NCI-H2227 (cell line): ENCODE measurements at regions not wholly inside any gene's neighbourhood (a gene's known extent, or its start where the extent isn't known, plus 50 kb on each side); places are given as distances from the start of the nearest gene placed in this dataset.
"Not testable (repeated sequence)": the region's sequence is repeated elsewhere in the genome, so short reads cannot be mapped to it uniquely, and the experiment has no call there.

Experiments used
- DNase-seq: peaks from one replicate; lab custom pipeline; 2025; ENCODE audit not compliant: unreplicated experiment; lab: John Stamatoyannopoulos, UW

GRCh38 chr6:103699769-103700168, 1160.0 kb downstream of the HACE1 start:
- no peak for DNase-seq

- DNase-seq = no peak
Measured at GRCh38 chr6:103687430-103687829, 1172.3 kb downstream of the HACE1 start.

- DNase-seq = no peak
Measured at GRCh38 chr6:103680116-103680515, 1179.6 kb downstream of the HACE1 start.

- no peak for DNase-seq
Measured at GRCh38 chr6:103677290-103677689, 1182.4 kb downstream of the HACE1 start.

GRCh38 chr6:103675807-103676406, 1183.8 kb downstream of the HACE1 start:
- DNase-seq = no peak

- DNase-seq = no peak
Measured at GRCh38 chr6:103674790-103675189, 1184.9 kb downstream of the HACE1 start.

GRCh38 chr6:103672169-103672568, 1187.5 kb downstream of the HACE1 start:
- no peak for DNase-seq

- no peak for DNase-seq
Measured at GRCh38 chr6:103629613-103630012, 1230.1 kb downstream of the HACE1 start.

- no peak for DNase-seq
Measured at GRCh38 chr6:103617642-103618041, 1242.1 kb downstream of the HACE1 start.

GRCh38 chr6:103587722-103588121, 1272.0 kb downstream of the HACE1 start:
- DNase-seq = no peak

- no peak for DNase-seq
Measured at GRCh38 chr6:103578115-103578514, 1281.6 kb downstream of the HACE1 start.

GRCh38 chr6:103570431-103570830, 1289.3 kb downstream of the HACE1 start:
- DNase-seq = no peak

GRCh38 chr6:103554911-103555310, 1304.8 kb downstream of the HACE1 start:
- DNase-seq = no peak

GRCh38 chr6:103538381-103538780, 1321.3 kb downstream of the HACE1 start:
- no peak for DNase-seq

- DNase-seq = no peak
Measured at GRCh38 chr6:103534814-103535213, 1324.9 kb downstream of the HACE1 start.

- no peak for DNase-seq
Measured at GRCh38 chr6:103534095-103534494, 1325.6 kb downstream of the HACE1 start.

- no peak for DNase-seq
Measured at GRCh38 chr6:103522045-103522444, 1337.7 kb downstream of the HACE1 start.

GRCh38 chr6:103516336-103516735, 1343.4 kb downstream of the HACE1 start:
- no peak for DNase-seq

GRCh38 chr6:103507052-103507451, 1352.7 kb downstream of the HACE1 start:
- DNase-seq = no peak

GRCh38 chr6:103505155-103505518, 1354.6 kb downstream of the HACE1 start:
- no peak for DNase-seq

- no peak for DNase-seq
Measured at GRCh38 chr6:103504501-103505154, 1355.1 kb downstream of the HACE1 start.

GRCh38 chr6:103496588-103496987, 1363.1 kb downstream of the HACE1 start:
- not testable (repeated sequence) for DNase-seq

GRCh38 chr6:103456652-103457051, 1403.1 kb downstream of the HACE1 start:
- DNase-seq = no peak
